SK-N-SH (cell line): ENCODE measurements at regions not wholly inside any gene's neighbourhood (a gene's known extent, or its start where the extent isn't known, plus 50 kb on each side); places are given as distances from the start of the nearest gene placed in this dataset.

Experiments used
- CTCF ChIA-PET: fragments of 300-600, 350-600 bp; formaldehyde crosslinking; extraction: SDS; loops from one replicate; lab custom pipeline; 2021; lab: Yijun Ruan, JAX
- POLR2A ChIA-PET: fragments of 350-600 bp; sonication (Branson Sonifier 250); formaldehyde crosslinking; extraction: SDS; loops from one replicate; lab custom pipeline; 2020; ENCODE audit warnings: antibody characterized with exemption, inconsistent platforms; lab: Yijun Ruan, JAX
- DNase-seq: peaks from one replicate; pipeline ENCODE4 v3.0.0; 2012
- H2AFZ ChIP-seq: fragments of 200-600 bp; sonication (generic); 2 replicates; pipeline ENCODE4 v1.8.1; 2016; ENCODE audit warnings: antibody characterized with exemption, mild to moderate bottlenecking, low read depth
- H3F3A ChIP-seq: fragments of 200-600 bp; sonication (generic); replicated peaks from 2 replicates; pipeline ENCODE3; 2016; ENCODE audit warnings: antibody characterized with exemption, mild to moderate bottlenecking; ENCODE audit not compliant: insufficient read depth
- H3K27ac ChIP-seq, 2 experiments: fragments of 200-500 bp in 1 of 2; fragments of 200-600 bp in 1 of 2; sonication (Bioruptor generic) in 1 of 2; sonication (generic), shearing (Covaris generic) in 1 of 2; 2 replicates each; pipeline versions ENCODE4 v1.5.1 to v1.6.1; 2014 to 2016; ENCODE audit warnings: low read depth in 2 of 2, inconsistent platforms in 1 of 2, low read length in 1 of 2, mild to moderate bottlenecking in 1 of 2, mixed read lengths in 1 of 2
- H3K27me3 ChIP-seq: fragments of 200-600 bp; sonication (generic), shearing (Covaris generic); 2 replicates; pipeline ENCODE4 v1.6.1; 2016; ENCODE audit warnings: mixed run types; ENCODE audit not compliant: insufficient read depth
- H3K36me3 ChIP-seq, 2 experiments: fragments of 200-500 bp in 1 of 2; fragments of 200-600 bp in 1 of 2; sonication (Bioruptor generic) in 1 of 2; sonication (generic) in 1 of 2; replicated peaks in 1 of 2; 2 replicates each; pipeline versions ENCODE3 to v1.5.1; 2014 to 2016; ENCODE audit warnings: low read length in 1 of 2, mild to moderate bottlenecking in 1 of 2; ENCODE audit not compliant: insufficient read depth in 2 of 2, control insufficient read depth in 1 of 2
- H3K4me1 ChIP-seq, 2 experiments: fragments of 200-500 bp in 1 of 2; fragments of 200-600 bp in 1 of 2; sonication (Bioruptor generic) in 1 of 2; sonication (generic), shearing (Covaris generic) in 1 of 2; 2 replicates each; pipeline versions ENCODE4 v1.5.1 to v1.6.1; 2014 to 2016; ENCODE audit warnings: low read depth in 1 of 2, low read length in 1 of 2, mixed run types in 1 of 2; ENCODE audit not compliant: insufficient read depth in 2 of 2, control insufficient read depth in 1 of 2
- H3K4me2 ChIP-seq: fragments of 200-600 bp; sonication (generic), shearing (Covaris generic); 2 replicates; pipeline ENCODE4 v1.6.1; 2017; ENCODE audit warnings: mixed run types
- H3K4me3 ChIP-seq, 2 experiments: fragments of 200-500 bp in 1 of 2; fragments of 200-600 bp in 1 of 2; sonication (Bioruptor generic) in 1 of 2; sonication (generic), shearing (Covaris generic) in 1 of 2; 2 replicates each; pipeline versions ENCODE4 v1.5.1 to v1.8.1; 2014 to 2016; ENCODE audit warnings: low read depth in 2 of 2, inconsistent platforms in 1 of 2, low read length in 1 of 2, mild to moderate bottlenecking in 1 of 2, mixed read lengths in 1 of 2, moderate library complexity in 1 of 2
- H3K79me2 ChIP-seq: fragments of 200-600 bp; sonication (generic); 2 replicates; pipeline ENCODE4 v1.8.1; 2017; ENCODE audit warnings: mild to moderate bottlenecking; ENCODE audit not compliant: insufficient read depth
- H3K9ac ChIP-seq: fragments of 200-600 bp; sonication (generic); 2 replicates; pipeline ENCODE4 v1.6.1; 2017; ENCODE audit warnings: mixed run types
- H3K9me2 ChIP-seq: fragments of 200-600 bp; sonication (generic); 2 replicates; pipeline ENCODE4 v1.6.1; 2017; ENCODE audit warnings: mixed run types
- H3K9me3 ChIP-seq: fragments of 200-600 bp; sonication (generic); 2 replicates; pipeline ENCODE4 v1.6.1; 2017; ENCODE audit warnings: mixed run types, mild to moderate bottlenecking, moderate library complexity
- H4K20me1 ChIP-seq: fragments of 200-600 bp; sonication (generic); 2 replicates; pipeline ENCODE4 v1.6.1; 2017; ENCODE audit warnings: mild to moderate bottlenecking, mixed run types; ENCODE audit not compliant: insufficient read depth
- CHD2 ChIP-seq: fragments of 150-350 bp; IDR thresholded peaks from 2 replicates; pipeline ENCODE4 v1.6.1; 2018; ENCODE audit warnings: low read length; ENCODE audit not compliant: partially characterized antibody
- EZH2phosphoT487 ChIP-seq: fragments of 200-600 bp; sonication (generic); IDR thresholded peaks from 2 replicates; pipeline ENCODE4 v1.6.1; 2017; ENCODE audit warnings: low read depth, mixed run types, mild to moderate bottlenecking, antibody characterized with exemption, moderate library complexity, borderline replicate concordance
- FOSL2 ChIP-seq: IDR thresholded peaks from 2 replicates; pipeline ENCODE4 v1.4.0; 2012; ENCODE audit warnings: low read depth, mild to moderate bottlenecking, moderate library complexity, borderline replicate concordance
- FOXJ3 ChIP-seq: sonication (generic); formaldehyde crosslinking; IDR thresholded peaks from 2 replicates; pipeline ENCODE4 v1.5.1; 2020; ENCODE audit warnings: mild to moderate bottlenecking, missing genetic modification reagents
- FOXM1 ChIP-seq: IDR thresholded peaks from 2 replicates; pipeline ENCODE4 v1.4.0; 2012; ENCODE audit warnings: low read depth, mild to moderate bottlenecking
- GATA2 ChIP-seq: sonication (generic); formaldehyde crosslinking; IDR thresholded peaks from 2 replicates; pipeline ENCODE4 v1.5.0; 2020; ENCODE audit warnings: mild to moderate bottlenecking, missing genetic modification reagents
- IRF3 ChIP-seq: fragments of 150-350 bp; IDR thresholded peaks from 2 replicates; pipeline ENCODE4 v1.6.1; 2016; ENCODE audit warnings: mild to moderate bottlenecking, low read depth, low read length
- MAX ChIP-seq: IDR thresholded peaks from 2 replicates; pipeline ENCODE4 v1.4.0; 2012; ENCODE audit warnings: low read depth
- MXI1 ChIP-seq: IDR thresholded peaks from 2 replicates; pipeline ENCODE4 v1.6.1; 2012; ENCODE audit warnings: mild to moderate bottlenecking, low read depth, low read length, improper control_type of control experiment
- RCOR1 ChIP-seq: fragments of 150-350 bp; IDR thresholded peaks from 2 replicates; pipeline ENCODE4 v1.6.1; 2017; ENCODE audit warnings: antibody characterized with exemption, low read length
- REST ChIP-seq: IDR thresholded peaks from 2 replicates; pipeline ENCODE4 v1.6.1; 2012; ENCODE audit warnings: mild to moderate bottlenecking, low read depth, low read length, moderate library complexity
- RFX5 ChIP-seq: IDR thresholded peaks from 2 replicates; pipeline ENCODE4 v1.6.1; 2012; ENCODE audit warnings: mild to moderate bottlenecking, improper control_type of control experiment, low read length
- RXRA ChIP-seq: IDR thresholded peaks from 2 replicates; pipeline ENCODE4 v1.4.0; 2012; ENCODE audit warnings: low read depth, mild to moderate bottlenecking, borderline replicate concordance
- SMC3 ChIP-seq: IDR thresholded peaks from 2 replicates; pipeline ENCODE4 v1.6.1; 2012; ENCODE audit warnings: low read depth, low read length, improper control_type of control experiment
- TCF12 ChIP-seq: IDR thresholded peaks from 2 replicates; pipeline ENCODE4 v1.4.0; 2012
- TEAD4 ChIP-seq: IDR thresholded peaks from 2 replicates; pipeline ENCODE4 v1.4.0; 2012; ENCODE audit warnings: mild to moderate bottlenecking, borderline replicate concordance; ENCODE audit not compliant: insufficient read depth
- USF1 ChIP-seq: IDR thresholded peaks from 2 replicates; pipeline ENCODE4 v1.4.0; 2012; ENCODE audit warnings: low read depth, borderline replicate concordance
- YY1 ChIP-seq: IDR thresholded peaks from 2 replicates; pipeline ENCODE4 v1.4.0; 2012; ENCODE audit warnings: low read depth, mild to moderate bottlenecking
- WGBS: methylation state at CpG from one replicate; pipeline ENCODE4 v1.1.6; 2017; ENCODE audit warnings: low lambda C conversion rate; 5-methylcytosine and 5-hydroxymethylcytosine counted together
- TF ChIP-seq, protein P1 (sequence below): IDR thresholded peaks from 2 replicates; pipeline ENCODE4 v1.4.0; 2012; ENCODE audit warnings: low read depth, borderline replicate concordance

DNA sequence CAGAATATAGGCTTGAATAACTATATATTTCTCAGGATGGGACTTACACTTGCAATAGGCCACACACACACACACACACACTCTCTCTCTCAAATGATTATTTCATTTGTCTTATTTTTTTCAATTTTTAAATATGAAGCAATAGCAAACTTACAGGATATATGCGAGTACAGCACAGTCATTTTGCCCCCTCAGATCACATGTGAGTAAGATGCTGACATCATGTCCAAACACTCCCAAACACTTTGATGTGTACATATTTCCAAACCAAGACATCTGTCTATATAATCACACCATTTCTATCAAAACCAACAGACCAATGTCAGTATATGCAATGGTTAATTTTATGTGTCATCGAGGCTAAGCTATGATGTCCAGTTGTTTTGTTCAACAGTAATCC is 1535.9 kb upstream of the FLRT2 start:
- ChIA-PET POLR2A (no interaction called here), CTCF (no interaction called here)
- no peak overlapping the region for H3K4me3 ChIP-seq
- no peak overlapping the region for H3K4me2 ChIP-seq
- no peak overlapping the region for H2AFZ ChIP-seq
- no peaks in the 10 kb centered on the region for H3K36me3 ChIP-seq
- H3F3A ChIP-seq: no peaks in the 10 kb centered on the region
- H3K79me2 ChIP-seq: no peaks in the 10 kb centered on the region
- no peaks in the 10 kb centered on the region for H3K9me2 ChIP-seq
- H3K27ac ChIP-seq: no peak overlapping the region
- 14% methylated on average over 2 of the region's 2 CpGs for WGBS
- H3K4me1 ChIP-seq: no peaks in the 10 kb centered on the region
- H4K20me1 ChIP-seq: no peaks in the 10 kb centered on the region
- H3K27me3 ChIP-seq: no peaks in the 10 kb centered on the region
- no peaks in the 10 kb centered on the region for H3K9me3 ChIP-seq
- DNase-seq: no peak
- no peak for TF ChIP-seq CHD2
- no peak for TF ChIP-seq REST
- no peak for TF ChIP-seq IRF3
- TF ChIP-seq MXI1: no peak
- no peak for TF ChIP-seq GATA2
- no peak for TF ChIP-seq RFX5
- no peak for TF ChIP-seq FOSL2
- no peak for TF ChIP-seq EZH2phosphoT487
- TF ChIP-seq TCF12: no peak
- no peak for TF ChIP-seq RCOR1
- TF ChIP-seq TEAD4: no peak
- no peak for TF ChIP-seq FOXM1
- TF ChIP-seq SMC3: no peak
- no peak for TF ChIP-seq MAX
- TF ChIP-seq RXRA: no peak
- TF ChIP-seq, protein P1, sequence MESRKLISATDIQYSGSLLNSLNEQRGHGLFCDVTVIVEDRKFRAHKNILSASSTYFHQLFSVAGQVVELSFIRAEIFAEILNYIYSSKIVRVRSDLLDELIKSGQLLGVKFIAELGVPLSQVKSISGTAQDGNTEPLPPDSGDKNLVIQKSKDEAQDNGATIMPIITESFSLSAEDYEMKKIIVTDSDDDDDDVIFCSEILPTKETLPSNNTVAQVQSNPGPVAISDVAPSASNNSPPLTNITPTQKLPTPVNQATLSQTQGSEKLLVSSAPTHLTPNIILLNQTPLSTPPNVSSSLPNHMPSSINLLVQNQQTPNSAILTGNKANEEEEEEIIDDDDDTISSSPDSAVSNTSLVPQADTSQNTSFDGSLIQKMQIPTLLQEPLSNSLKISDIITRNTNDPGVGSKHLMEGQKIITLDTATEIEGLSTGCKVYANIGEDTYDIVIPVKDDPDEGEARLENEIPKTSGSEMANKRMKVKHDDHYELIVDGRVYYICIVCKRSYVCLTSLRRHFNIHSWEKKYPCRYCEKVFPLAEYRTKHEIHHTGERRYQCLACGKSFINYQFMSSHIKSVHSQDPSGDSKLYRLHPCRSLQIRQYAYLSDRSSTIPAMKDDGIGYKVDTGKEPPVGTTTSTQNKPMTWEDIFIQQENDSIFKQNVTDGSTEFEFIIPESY: no peak
- TF ChIP-seq USF1: no peak
- TF ChIP-seq YY1: no peak
- TF ChIP-seq FOXJ3 (CRISPR knock-in tag): no peak
- no peak overlapping the region for H3K9ac ChIP-seq
